SHP77 treated with DMSO at 0.1 percent for 48 hours (cell line): ENCODE measurements at regions not wholly inside any gene's neighbourhood (a gene's known extent, or its start where the extent isn't known, plus 50 kb on each side); places are given as distances from the start of the nearest gene placed in this dataset.
"Not testable (repeated sequence)": the region's sequence is repeated elsewhere in the genome, so short reads cannot be mapped to it uniquely, and the experiment has no call there.

Source experiments
- DNase-seq: peaks from one replicate; lab custom pipeline; 2025; lab: John Stamatoyannopoulos, UW

DNA sequence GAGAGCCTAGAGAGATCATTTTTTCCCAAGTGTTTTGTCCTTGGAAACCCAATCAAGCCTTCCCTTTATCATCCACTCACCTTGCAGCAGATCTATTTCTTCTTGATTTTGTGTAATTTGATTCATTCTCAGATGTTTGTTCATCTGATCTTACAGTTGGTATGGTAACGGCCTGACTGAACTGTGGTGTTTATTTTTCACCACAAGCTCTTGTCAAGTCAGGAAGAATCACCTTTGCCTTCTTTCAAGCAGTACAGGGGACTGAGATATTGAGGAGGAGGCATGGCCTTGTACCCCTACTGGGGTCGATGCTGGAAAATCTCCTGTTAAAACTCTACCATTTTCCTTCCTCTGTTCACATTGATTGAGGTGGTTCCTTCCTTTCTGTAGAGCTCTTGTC lies 361.4 kb upstream of the CFAP20DC start:
- no peak for DNase-seq

GRCh38 chr3:59408047-59408624 lies 358.3 kb upstream of the CFAP20DC start:
- DNase-seq = no peak

GRCh38 chr3:59407425-59407824 lies 357.6 kb upstream of the CFAP20DC start:
- no peak for DNase-seq

DNA sequence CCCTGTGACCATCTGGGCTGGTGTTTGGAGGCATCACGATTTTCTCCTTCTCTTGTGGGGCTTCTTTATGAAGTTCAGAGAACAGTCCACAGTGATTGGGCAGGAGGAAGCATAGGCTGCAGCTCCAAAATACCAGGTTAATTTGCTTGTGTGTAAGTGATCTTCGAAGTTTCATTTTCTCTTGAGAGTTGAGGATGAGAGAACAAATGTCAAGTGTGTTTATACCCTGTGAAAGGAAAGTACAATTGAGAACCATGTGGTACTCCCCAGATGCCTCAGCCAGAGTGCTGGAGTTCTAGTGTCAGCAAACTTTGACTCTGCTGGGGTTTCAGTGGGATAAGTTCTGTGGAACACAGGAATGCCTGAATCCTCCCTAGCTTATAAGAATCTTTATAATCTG lies 357.1 kb upstream of the CFAP20DC start:
- no peak for DNase-seq

DNA sequence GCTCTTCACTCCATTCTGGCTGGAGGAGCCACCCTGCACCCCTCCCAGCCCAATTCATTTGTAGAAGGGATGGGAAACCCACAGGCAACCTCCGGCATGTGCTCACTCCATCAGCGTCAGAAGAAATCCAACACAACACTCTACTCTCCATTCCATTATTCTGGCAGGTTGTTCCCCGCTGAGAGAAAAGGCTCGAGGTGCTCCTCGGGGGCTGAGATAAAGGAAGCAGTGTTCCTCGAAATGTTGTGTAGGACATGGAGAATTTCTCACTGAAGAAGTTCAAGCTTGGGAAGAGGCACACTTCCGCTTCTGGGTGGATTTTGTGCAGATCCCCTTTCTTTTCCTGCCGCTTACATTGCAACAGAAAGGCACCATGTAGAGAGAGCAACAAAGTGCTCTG lies 355.0 kb upstream of the CFAP20DC start:
- no peak for DNase-seq

DNA sequence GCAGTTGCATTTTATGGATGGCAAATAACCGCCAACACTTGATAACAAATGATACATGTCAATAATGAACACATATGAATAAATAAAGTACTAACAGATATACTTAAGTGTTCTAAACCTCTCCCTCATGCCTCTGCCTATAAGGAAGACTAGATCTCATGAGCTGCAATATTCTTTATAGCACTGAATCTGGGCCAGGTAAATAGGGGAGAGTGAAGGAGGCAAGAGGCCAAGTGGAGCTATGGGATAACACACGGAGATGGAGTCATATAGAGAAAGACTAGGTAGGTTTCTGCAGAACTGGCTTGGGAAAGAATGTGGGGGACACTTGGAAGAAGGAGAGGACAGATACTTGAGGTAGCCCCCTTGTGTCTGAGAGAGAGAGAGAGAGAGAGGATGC lies 354.2 kb upstream of the CFAP20DC start:
- DNase-seq = no peak

GRCh38 chr3:59401924-59402323 lies 352.1 kb upstream of the CFAP20DC start:
- no peak for DNase-seq

DNA sequence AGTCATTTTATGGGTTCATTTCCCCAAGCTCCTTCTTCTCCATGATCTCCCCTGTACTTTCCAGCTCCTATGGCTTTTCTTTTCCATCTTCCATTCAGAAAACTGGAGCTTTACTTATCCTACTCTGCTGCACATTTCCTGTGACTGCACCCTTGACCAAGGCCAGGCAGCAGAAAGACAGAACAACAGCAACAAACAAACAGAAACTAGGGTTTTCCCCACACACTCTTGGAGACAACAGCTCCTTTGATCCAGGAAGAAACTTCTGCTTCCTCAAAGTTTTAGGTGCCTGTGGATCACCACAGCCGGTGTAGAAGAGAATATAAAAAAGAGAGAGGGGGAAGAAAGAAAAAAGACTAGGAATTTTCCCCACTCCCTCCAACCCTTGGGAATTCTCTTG lies 342.3 kb upstream of the CFAP20DC start:
- no peak for DNase-seq

DNA sequence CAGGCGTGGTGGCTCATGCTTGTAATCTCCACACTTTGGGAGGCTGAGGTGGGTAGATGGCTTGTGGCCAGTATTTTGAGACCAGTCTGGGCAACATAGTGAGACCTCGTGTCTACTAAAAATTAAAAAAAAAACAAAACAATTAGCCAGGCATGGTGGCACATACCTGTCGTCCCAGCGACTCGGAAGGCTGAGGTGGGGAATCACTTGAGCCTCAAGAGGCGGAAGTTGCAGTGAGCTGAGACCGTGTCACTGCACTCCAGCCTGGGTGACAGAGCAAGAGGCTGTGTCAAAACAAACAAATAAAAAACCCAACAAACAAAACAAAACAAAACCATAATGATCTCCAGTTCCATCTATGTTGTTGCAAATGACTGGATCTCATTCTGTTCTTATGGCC lies 341.3 kb upstream of the CFAP20DC start:
- DNase-seq = no peak

DNA sequence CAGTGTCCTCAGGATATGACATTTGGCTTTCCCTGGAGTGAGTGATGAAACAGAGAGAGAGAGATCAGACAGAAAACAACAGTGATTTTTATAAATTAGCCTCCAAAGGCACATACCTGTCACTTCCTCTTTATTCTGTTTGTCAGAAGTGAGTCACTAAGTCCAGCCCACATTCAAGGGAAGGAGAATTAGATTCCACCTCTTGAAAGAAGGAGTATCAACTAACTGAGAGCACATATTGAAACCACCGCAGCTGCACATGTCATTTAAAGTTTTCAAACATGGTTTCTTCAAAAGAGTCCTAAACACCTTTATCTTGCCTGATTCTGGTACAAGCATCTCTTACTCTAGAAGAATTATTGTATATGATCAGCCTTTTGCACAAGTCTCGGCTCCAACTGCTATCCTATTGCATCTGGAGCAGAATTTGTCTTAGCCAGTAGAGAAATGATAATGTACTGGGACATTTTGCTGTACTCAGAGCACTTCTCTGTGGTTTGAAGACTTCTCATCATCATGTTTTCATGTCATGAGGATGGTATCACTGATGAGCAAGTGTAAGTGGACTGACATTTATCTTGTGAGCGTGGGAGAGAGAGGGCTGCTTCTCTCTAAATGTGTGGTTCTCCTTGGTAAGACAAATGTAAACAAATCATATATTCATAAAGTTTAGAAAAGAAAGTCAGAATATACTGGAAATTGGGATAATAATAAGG lies 338.9 kb upstream of the CFAP20DC start:
- no peak for DNase-seq

DNA sequence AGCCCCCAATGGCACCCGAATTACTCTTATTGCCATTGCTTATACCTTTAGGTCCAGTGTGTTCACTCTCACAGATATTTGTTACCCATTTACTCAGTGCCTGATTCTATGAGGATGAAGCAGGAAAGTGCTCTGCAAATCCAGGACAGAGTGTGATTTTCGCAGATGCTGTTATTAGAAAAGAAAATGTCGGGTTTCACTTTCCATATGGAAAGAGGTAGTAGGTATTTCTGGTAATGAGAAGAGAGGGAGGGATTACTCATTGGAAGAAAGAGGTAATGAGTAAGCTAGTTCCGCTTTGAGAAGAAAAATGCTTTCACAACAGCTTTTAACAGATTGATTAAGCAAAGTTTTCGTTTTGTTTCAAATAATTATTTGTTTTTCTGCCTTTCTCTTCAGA lies 336.3 kb upstream of the CFAP20DC start:
- DNase-seq = no peak

DNA sequence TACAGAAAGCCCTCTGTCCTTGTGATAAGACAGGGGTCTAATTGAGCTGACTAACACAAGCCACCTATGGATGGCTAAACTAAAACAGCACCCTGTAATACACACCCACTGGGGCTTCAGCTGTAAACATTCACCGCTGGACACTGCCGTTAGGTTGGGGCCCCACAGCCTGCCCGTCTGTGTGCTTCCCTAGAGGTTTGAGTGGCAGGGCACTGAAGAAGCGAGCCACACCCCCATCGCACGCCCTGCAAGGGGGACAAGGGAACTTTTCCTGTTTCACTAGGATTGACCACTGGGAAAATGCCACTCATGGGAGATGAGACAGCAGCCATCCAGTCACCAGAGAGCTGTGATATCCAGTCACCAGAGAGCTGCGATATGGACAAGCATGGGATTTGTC lies 335.7 kb upstream of the CFAP20DC start:
- no peak for DNase-seq

DNA sequence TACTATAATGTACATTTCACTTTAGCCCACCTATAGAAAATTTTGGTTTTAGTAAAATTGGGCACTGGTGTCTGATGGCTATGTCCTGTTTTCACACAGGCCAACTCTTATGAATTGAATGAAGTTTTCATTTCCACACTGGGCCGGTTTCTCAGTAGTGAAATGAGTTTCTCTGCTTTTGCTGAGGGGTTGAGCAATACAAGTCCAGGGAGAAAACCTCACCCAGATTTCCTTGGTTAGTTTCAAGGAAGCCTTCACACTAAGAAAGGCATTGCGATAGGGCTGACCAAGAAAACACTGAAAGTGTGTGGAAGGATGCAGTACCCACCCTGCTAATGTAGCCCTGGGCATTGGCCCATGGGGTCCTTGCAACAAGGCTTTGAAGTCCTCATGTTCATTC lies 331.5 kb upstream of the CFAP20DC start:
- DNase-seq = no peak

GRCh38 chr3:59380146-59380545 lies 330.3 kb upstream of the CFAP20DC start:
- no peak for DNase-seq

DNA sequence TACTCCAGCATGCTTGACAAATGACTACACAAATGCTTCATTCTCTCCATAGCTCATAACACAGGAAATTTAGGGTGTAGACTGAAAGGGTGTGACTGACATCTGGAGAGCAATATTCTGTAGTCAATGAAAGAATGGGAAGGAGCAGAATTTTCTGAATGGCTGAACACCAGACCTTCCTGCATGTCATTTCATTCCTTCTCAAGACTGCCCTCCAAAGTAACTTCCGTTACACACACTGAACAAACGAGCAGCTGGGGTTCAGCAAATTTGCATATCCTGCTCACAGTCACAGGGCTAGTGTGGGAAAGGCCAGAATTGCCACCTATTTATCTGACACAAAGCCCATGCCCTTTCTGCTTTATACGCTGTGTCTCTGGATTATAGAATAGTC lies 325.0 kb upstream of the CFAP20DC start:
- no peak for DNase-seq

- DNase-seq = no peak
These were observed 324.4 kb upstream of the CFAP20DC start for GRCh38 chr3:59374091-59374817.

GRCh38 chr3:59372346-59372745 lies 322.5 kb upstream of the CFAP20DC start:
- DNase-seq = no peak

GRCh38 chr3:59368900-59369675 lies 319.3 kb upstream of the CFAP20DC start:
- DNase-seq = no peak

- no peak for DNase-seq
These were observed 317.3 kb upstream of the CFAP20DC start for GRCh38 chr3:59367150-59367549.

- DNase-seq = no peak
These were observed 316.4 kb upstream of the CFAP20DC start for GRCh38 chr3:59366218-59366617.

DNA sequence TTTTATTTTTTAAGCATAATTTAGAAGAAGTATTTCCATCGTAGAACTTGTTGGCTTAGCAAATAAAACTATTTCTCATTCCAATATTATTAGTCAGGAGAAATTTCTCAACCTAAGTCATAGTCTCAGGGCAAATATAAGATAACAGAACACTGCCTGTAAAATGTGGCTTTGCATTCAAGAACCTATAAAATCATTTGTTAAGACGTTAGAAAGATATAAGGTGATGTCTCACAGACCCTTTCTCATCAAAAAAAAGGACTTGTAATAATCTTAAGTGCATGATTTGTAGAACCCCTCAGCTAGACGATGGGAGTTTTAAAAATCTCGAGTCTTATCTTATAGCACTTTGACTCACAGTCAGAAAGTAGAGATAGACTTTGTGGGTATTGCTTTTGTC lies 314.7 kb upstream of the CFAP20DC start:
- DNase-seq = no peak

- not testable (repeated sequence) for DNase-seq
These were observed 310.5 kb upstream of the CFAP20DC start for GRCh38 chr3:59360312-59360711.

DNA sequence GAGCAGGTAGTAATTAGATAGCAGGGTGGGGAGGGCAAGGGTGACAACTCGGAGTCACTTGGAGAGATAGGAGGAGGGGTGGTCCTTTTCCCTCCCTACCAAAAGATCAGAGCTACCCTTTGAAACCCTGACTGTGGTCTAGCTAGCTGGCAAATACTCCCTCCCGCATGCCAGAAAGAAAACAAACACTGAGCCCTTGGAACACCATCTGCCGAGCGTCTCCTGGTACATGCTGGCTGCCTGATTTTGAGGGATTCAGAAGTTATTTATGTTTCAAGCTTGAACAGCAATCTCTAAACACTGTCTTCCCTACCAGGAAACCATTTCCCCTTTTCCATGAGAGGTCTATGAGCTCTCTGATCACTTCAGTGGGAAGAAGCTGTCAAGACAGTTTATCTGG lies 291.6 kb upstream of the CFAP20DC start:
- DNase-seq = no peak
